ENCODE measurements at regions not wholly inside any gene's neighbourhood (a gene's known extent, or its start where the extent isn't known, plus 50 kb on each side); places are given as distances from the start of the nearest gene placed in this dataset.

- TF ChIP-seq CTCF (conservative IDR thresholded peaks at IDR 0.05 in 1 of 2, IDR thresholded peaks at IDR 0.05 in 1 of 2; ENCODE audit: extremely low read depth in 1 of 2, insufficient read depth in 1 of 2, low read depth in 1 of 2, low read length in 2 of 2) (no peak), EZH2 (IDR thresholded peaks at IDR 0.05; ENCODE audit: borderline replicate concordance, low read length) (no peak)
Measured at GRCh38 chr1:71269818-71270217, 189.0 kb upstream of the ZRANB2 start.

Data from mammary epithelial cell (primary cell).